ENCODE measurements at regions not wholly inside any gene's neighbourhood (a gene's known extent, or its start where the extent isn't known, plus 50 kb on each side); places are given as distances from the start of the nearest gene placed in this dataset.

DNA sequence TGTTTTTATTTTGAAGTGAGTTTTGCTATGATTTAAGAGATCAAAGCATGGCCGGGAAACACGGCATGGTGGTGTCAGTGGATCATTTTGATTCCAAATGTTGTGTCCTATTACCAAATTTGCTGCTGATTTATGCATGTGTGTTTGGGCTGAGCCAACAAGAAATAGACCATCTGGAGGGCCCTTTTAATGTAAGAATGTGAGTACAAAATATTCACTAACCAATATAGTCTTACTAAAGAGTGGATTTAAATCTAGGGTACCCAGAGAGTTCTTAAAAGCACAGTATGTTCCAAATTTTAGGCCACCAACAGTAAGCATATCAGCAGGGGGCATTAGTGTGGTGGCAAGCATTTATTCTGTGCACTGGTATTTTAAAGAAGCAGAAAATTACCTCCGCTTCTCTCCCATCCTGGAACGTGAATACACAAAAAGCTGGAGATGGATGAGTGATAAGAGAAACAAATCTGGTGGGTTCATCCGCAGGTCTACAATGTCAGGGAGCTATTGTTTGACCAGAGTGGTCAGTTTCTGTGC is 444.4 kb upstream of the IGFBP7 start:
- no peak for DNase-seq

DNA sequence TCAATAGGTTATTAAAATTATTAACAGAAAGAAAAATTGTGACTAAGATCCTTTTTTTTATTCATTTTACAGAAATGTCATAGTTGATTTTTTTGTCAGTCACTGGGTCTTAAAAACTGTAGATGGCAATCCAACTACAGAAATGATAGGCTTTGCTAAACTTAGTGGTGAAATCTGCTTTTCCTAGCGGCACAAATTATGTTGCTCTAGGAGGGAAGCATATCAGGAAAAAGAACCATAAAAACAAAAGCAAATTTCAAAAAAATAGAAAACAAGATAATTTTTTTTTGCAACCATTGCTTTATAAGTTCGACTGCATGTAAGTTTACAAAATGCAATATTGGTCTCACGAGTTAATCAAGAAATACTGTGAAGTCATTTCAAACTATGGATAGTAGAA is 443.5 kb upstream of the IGFBP7 start:
- DNase-seq, result no peak

DNA sequence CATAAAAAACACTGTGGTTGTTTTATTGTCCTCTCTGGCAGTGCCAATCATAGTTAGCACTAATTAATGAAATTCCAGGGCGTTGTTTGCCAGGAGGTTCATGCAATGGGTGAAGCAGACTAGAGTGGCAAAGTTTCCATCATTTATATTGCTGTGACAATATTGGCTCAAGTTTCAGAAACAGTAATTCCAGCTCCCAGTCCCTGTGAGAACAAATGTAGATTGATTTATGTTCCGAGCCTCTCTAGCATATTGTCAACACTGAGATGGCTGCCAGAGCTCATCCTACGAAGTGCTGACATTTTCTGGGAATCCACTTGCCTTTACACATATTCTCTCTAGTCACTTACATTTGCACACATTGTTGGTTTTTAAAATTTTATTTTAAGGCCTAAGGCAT is 440.0 kb upstream of the IGFBP7 start:
- DNase-seq, result no peak

DNA sequence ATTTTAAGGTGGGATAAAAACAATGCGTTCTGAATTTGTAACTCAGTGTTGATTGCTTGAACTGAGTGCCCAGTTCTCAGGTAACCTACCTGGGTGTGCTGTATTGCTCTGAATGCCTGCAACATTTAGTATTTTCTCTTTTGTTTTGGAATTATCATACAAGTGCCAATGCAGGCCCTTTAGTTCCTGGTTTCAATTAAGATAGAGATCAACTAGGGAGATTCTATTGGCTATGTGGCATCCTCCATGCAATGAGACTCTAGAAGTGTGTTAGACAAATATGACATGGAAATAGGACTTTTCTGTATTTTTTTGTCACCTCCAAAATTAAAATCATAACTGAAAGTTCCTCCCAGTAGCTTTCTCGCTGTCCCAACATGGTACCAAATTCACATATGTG is 438.7 kb upstream of the IGFBP7 start:
- DNase-seq, result no peak

DNA sequence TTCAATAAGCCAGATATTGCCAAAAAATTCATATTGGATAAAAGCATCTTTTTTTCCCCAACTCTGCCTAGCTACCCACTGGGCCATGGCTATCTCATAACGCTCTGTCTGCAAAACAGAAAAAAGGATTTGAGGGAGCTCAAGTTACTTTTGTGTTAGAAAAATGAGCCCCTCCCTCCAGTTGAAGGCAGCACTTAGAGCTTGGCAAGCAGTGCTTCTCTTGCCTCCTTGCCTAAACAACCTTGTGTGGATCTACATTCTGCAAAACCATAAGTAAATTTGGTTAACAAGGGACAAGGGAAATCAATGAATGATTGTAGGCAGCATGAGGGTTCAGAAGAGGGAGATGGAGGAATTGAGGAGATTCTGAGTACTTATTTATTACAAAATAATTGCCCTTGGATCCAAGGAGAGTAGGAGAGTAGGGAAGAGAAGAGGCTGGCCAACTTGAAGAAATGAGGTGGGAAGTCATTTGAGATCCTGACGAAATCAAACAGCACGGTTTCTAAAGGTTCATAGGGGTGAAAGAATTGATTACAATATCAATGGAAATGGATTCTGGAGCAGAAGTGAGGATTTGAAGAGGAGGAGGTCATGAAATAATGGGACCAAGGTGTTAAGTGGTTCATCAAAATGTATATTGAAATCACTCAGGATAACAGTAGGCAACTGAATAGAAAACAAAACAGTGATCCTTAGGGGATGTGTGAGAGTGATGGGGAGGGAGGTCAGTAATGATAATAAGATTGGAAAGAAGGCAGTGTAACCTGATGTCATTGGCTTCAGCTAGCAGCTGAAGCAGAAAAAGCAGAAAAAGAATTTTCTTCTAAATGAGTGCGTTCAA is 434.8 kb upstream of the IGFBP7 start:
- no peak for DNase-seq

DNA sequence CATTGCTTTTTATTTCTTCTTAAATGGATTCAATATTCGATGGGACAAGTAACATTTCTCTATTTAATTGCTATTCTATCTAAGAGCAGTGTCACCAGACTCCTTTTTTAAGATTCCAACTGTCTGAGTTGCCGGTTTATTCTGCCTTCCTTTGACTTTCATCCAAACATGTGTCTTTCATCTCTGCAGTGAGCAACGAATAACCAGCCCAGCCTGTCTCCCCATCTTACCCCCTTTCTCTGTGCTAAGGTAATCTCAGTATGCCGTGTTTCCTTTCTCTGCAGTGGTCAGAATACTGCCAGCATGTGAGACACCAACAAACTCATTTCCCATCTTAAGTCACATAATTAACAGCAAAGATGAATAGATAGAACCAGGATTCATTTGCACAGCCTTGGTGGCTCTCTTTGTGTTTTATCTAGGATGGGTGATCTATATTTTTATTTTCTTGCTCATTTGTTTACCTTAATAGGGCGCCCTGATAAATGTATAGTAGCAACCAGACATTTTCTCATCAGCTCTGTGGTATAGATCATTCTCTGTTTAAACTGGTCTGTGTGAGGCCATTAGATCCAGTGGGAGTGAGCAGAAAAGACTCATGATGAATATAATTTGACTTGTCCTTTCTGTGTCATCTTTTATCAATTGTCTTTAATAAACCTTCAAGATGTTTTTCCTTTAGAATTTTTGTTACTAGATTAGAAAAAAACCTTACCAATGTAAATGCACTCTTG is 394.8 kb upstream of the IGFBP7 start:
- DNase-seq, result no peak

DNA sequence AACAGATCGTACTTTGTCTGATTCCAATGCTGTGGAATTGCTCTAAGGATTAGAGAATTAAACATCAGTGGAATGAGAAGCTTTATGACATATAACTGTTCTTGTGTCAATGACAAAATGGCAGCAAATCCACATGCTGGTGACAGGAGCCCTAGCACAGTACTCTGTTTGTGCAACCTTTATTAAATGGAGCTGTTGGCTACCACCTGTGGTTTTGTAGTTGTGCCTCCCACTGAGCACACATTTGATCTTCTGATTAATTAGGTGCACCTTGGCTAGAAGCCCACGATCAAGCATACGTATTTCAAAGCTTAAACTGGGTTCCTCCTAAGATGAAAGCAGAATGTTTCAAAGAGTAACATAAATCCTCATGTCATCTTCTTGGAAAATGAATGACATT is 394.0 kb upstream of the IGFBP7 start:
- no peak for DNase-seq

DNA sequence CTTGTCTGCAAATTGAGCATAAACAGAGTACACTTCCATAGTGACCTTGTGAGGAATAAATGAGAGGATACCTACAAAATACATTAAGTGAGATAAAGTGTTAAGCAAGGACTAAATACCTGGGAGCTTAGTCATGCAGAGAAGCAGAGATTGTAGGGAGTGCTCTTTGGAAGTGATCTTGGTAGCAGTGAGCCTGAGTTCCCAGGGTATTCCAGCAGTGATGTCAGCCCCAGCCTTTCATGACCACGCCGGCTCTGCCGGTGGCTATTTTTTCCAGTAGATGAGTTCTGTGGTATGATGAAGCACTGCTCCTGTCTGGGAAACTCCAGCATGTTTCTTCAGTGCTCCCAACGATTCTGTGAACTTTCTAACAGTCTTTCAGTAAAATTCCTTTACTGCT is 391.5 kb upstream of the IGFBP7 start:
- no peak for DNase-seq

DNA sequence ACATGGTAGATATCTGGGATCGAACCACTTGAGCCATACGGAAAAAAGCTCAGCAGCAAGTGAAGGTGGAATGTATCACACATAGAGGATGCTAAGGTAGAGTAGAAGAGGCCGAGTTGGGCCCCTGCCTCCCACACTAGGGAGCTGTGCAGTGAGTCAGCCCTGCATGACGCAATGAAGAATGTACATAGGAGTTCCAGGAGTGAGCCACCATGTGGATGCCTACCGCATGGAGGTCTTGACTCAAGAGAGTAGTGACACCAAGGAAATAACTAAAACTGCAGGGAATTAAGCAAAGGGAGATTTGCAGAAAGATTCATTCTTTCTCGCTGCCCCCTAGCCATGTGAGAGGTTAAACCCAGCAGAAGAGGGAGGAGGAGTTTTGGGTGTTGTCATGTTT is 389.6 kb upstream of the IGFBP7 start:
- no peak for DNase-seq

DNA sequence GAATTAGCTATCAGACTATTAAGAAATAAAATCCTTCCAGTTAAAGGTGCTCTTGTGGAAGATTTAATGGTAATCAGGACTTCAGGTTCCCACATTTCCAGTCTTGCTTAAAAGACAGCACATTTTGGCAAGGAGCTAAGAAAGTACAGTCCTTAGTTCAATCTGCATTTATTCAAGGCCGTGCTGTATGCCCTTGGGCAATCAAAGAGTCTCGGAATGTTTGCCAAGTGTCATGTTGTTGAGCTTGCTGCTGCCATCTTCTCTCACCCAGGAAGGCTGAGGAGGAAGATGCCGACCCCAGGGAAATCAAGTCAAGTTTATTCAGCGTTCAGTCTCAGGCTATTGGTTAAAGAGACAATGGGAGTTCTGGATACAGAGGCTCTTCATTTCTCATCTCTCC is 388.1 kb upstream of the IGFBP7 start:
- DNase-seq, result no peak

DNA sequence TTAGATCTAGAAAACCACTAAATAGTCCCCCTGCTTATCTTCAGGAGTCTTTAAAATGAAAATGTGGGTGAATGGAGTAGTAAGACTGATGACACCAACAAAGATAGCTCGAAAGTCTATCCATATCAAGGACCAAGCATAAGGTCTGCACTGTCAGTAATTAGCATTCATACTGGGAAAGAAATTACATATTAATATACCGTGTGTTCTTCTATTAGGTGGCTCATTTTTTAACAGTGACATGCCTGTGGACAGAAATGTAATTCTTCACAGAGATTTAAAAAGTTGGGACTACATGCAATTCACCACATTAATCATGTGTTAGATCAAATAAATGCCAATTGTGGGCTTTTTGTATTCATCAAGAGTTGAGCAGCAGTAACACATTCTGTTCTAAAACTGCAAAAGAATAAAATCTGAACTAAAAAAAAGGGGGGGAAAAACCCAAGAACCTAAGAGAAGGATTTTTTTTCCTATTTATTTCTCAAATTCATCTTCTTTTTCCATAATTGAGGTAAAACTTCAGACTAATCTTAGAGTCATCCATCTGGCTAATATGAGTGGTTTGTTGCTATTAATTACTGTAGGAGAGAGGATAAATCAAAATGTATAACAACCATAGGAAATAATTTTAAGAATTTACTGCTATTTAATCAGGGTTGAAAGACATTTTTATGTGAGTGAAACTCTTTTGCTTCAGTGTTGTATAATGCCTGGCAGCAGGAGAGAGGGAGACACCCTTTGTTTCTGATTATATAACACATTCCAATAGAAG is 386.7 kb upstream of the IGFBP7 start:
- no peak for DNase-seq

DNA sequence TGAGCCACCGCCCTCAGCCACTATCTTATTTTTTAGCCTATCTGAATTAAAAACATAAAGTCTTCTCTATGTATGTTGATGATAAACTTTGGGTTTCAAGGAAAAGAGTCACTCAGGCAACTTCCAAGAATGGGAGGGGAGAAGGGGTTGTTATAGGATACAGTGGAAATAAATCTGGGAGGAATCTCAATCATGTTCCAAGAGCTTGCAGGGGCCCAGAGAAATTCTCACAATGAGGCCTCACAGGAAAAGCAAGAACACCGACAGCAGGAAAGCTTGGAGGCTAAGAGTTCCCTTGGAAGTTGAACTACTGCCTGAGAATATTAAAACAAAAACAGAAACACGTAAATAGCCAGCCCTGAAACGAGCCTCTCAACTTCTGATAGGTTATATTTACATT is 384.6 kb upstream of the IGFBP7 start:
- no peak for DNase-seq

DNA sequence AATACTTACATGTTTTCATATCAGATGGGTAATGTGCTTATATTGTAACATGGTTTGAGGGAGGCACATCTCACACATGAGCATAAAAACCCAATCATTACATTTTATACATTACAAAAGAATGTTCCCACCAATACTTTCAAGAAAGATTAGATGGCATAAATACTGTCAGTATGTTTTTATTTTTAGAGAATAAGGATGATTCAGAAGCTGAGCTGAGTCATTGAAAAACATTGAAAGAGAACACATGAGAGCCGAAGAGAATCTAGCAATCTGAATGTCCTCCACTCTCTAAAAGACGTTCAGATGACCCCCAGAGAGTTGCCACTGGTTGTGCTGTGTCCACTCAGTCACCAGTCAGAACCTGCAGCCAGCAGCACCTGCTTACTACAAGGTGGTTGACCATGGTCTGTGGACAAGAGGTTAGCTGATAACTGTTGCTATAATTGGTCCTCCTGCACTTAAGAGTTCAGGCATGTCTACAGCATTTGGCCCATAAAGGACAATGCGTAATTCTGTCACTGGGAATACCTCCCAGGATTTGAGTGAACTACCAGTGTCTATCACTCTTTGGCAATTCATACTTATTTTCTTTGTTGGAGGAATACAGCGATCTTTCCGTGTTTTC is 382.2 kb upstream of the IGFBP7 start:
- DNase-seq, result no peak

DNA sequence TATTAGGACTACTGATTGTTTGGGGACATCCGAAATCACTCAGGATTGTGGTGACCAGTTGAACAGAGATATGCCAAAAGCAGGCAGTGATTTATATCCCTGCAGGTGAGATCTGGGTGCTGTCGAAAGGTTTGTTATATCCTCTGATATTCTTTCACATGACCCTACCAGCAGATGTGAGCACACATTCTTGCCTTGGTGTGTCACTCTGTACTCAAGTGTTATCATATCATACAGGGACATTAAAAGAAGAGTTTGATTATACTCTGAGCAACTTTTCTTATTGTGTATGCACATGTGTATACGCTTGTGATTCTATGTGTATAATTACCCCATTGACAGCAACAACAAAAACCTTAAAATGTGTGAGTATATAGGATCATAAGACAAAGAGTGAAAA is 381.2 kb upstream of the IGFBP7 start:
- DNase-seq, result no peak

DNA sequence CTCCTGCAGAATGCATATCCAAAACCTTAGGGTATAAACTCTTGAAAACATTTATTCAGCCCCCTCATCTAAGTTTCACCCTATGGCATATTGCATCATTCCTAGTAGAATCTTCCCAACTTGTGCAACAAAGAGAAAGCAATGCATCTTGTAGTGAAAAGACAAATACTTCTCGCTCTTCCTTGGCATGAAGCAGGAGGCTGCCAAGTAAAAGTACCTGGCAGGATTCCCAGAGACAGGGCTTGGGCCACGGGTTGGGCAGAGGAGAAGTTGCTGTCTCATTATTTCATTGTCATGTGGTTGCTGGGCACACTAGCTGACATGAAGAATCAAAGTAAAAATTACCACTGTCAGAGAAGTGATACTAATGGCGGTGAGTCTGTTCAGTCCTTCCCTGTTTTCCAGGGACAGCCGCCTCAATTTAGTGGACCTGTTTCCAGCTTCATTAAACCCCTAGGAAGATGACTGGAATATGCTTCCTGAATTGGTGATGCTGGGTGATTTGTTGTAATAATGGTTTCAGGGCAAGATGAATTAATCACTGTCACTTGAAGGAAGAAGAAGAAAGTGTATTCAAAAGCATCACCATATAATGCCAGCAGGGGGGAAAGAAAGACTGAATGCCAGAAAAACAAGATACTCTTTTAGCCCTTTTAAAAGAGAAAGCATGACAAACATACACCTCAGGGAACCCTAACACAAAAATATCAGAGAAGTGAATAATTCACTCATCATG is 380.5 kb upstream of the IGFBP7 start:
- DNase-seq, result no peak

DNA sequence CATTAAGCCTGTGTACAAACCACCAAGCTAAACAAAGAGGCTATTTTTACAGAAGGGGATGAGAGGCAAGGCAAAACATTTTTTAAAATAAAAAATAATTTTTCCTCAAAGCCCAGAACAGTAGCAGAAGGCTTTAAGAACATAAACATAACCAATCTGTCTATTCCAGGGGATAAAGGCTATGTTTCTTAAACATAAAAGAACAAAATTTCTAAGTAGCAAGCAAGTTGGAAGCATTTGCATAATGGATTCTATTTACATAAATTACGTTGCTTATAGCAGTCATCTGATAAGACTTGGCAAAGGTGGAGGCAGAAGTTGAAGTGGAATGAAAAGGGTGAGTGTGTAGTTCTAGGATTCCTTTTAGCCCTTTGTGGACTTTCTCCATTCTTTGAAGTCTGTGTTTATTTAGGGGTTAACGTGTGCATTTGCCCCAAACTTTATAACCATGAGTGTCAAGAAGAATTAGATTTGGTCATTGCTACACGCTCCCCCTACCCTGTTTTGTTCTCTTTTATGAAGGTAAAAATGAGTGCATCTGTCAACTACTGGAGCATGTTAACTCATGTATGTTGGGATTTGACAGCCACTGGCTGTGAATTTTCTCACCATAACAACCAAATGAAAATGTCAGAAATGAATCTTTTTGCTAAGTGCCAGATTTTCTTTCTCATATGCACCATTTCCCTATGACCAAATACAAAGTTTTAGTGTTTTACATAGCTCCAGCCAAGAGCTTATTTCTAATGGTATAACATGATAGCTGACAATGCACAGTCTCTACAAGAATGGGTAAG is 378.4 kb upstream of the IGFBP7 start:
- no peak for DNase-seq

DNA sequence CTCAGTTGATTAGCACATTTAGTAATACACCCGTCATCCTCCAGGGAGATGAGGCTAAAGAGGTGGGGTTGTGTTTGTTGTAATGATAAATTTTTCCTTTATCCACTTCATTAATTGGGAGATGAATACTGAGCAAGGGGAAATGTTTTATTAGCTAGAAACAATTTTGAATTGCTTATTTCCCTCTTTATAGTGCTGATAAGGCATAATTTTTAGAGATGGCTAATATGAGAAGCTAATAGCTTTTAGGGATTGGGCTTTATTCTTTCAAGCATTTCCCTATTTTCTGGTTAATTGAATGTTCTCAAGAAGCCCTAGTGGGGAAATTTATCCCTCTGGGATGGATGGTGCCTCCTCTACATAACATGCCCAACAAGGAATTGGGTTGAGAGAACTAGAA is 365.2 kb upstream of the IGFBP7 start:
- DNase-seq, result no peak

DNA sequence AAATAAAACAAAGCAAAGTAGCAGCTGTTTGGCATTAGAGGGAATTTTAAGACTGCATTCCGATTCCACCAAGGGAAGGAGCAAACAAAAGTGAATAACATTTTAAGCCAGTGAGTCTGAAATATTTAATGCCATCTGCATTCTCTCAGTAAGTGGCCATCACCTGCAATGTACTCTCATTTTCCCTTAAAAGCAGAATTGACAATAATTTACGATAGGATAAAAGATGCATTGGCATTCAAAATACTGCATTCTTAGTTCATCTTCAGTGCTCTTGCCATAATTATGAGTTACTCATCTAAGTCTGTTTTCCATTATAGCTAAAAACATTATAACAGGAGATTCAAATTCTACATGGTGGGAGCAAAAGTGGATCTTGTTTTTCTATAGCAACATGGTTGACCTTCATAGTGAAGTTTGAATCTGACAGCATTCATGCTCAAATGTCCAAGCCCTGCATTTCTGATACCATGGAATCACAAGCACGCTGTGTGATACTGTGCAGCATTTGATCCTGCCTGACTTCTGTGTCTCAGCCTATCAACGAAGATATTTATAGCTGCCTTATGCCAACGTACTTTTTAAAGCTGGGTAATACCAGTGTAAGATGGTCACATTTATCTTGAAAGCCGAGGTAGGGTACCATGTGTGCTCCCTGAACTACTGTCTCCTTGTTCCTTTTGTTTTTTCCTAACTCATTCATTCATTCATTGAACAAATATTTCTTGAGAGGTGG is 355.3 kb upstream of the IGFBP7 start:
- DNase-seq, result no peak

DNA sequence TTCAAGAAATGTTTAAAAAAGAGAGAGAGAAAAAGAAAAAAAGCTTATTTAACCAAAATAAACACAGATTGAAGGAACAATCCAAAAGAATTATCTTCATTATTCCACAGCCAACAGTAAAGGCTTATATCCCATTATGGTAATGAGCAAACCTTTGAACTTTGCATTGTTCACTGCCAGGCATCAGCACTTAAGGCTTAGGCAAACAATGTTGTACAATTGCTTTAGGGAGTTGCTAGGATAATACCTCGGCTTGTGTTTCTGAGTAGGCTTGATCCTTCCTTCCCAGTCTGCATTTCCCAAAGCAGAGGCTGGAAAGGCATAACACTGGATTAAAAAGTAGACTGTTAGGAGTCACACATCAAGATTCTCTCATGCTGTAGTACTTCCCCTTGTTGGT is 352.7 kb upstream of the IGFBP7 start:
- DNase-seq, result no peak

DNA sequence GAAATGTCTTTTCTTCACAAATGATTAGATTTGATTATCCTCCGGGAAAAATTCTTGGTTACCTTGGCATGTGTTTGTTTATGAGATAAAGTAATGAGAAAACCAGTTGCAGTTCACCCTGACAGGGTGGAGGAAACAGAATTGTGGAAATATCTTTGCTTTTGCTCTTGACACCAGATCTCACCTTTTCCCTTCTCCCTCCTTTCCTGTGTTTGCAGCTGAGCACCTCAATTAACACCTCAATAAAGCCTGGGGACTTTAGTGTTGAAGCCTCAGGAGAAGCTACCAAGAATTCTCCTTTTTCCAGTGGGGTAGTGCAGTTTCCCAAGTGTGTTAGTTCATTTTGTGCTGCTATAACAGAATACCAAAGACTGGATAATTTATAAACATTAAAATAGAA is 350.8 kb upstream of the IGFBP7 start:
- DNase-seq, result no peak

DNA sequence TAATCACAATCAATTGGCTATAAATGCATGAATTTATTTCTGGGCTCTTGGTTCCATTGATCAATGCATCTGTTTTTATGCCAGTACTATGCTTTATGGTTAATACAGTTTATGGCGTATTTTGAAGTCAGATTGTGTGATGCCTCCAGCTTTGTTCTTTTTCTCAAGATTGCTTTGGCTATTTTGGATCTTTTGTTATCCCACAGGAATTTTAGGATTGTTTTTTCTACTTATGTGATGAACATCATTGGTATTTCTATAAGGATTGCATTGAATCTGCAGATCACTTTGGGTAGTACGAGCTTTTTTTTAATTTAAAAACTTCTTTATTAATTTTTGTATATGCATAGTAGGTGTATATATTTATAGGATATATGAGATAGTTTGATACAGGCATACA is 338.7 kb upstream of the IGFBP7 start:
- DNase-seq, result no peak

Measured in activated CD4-positive, alpha-beta T cell treated with anti-CD3 and anti-CD28 coated beads, Interleukin-2, amount 50 U/mL, for 1 hour (primary cell).